ENCODE measurements at regions not wholly inside any gene's neighbourhood (a gene's known extent, or its start where the extent isn't known, plus 50 kb on each side); places are given as distances from the start of the nearest gene placed in this dataset.

GRCh38 chr11:28871090-28871489 lies 762.9 kb downstream of the METTL15 start:
- TF ChIP-seq CTCF (IDR thresholded peaks at IDR 0.05; ENCODE audit: insufficient read depth, missing control alignments), result no peak
- FAIRE-seq (no peak), DNase-seq (ENCODE audit: insufficient read length, low spot score) (no peak)

GRCh38 chr11:28863422-28863821 lies 755.2 kb downstream of the METTL15 start:
- FAIRE-seq, result no peak
- DNase-seq (ENCODE audit: insufficient read length, low spot score), result no peak
- no peak for TF ChIP-seq CTCF (IDR thresholded peaks at IDR 0.05; ENCODE audit: insufficient read depth, missing control alignments)

GRCh38 chr11:28860893-28861292 lies 752.7 kb downstream of the METTL15 start:
- FAIRE-seq, result no peak
- DNase-seq (ENCODE audit: insufficient read length, low spot score), result no peak
- TF ChIP-seq CTCF (IDR thresholded peaks at IDR 0.05; ENCODE audit: insufficient read depth, missing control alignments), result no peak

GRCh38 chr11:28858076-28858475 lies 749.9 kb downstream of the METTL15 start:
- FAIRE-seq (no peak), DNase-seq (ENCODE audit: insufficient read length, low spot score) (no peak)
- no peak for TF ChIP-seq CTCF (IDR thresholded peaks at IDR 0.05; ENCODE audit: insufficient read depth, missing control alignments)

- DNase-seq (ENCODE audit: insufficient read length, low spot score) (no peak), FAIRE-seq (no peak)
- TF ChIP-seq CTCF (IDR thresholded peaks at IDR 0.05; ENCODE audit: insufficient read depth, missing control alignments), result no peak
Measured at GRCh38 chr11:28849053-28849452, 740.9 kb downstream of the METTL15 start.

- FAIRE-seq, result no peak
- DNase-seq (ENCODE audit: insufficient read length, low spot score), result no peak
- no peak for TF ChIP-seq CTCF (IDR thresholded peaks at IDR 0.05; ENCODE audit: insufficient read depth, missing control alignments)
Measured at GRCh38 chr11:28842716-28843115, 734.5 kb downstream of the METTL15 start.

GRCh38 chr11:28838741-28839140 lies 730.6 kb downstream of the METTL15 start:
- peak; percentile 81 for FAIRE-seq
- no peak for TF ChIP-seq CTCF (IDR thresholded peaks at IDR 0.05; ENCODE audit: insufficient read depth, missing control alignments)
- no peak for DNase-seq (ENCODE audit: insufficient read length, low spot score)

All from D721Med (cell line).